ENCODE measurements at regions not wholly inside any gene's neighbourhood (a gene's known extent, or its start where the extent isn't known, plus 50 kb on each side); places are given as distances from the start of the nearest gene placed in this dataset.

GRCh38 chrX:87728024-87728423 is 210.4 kb downstream of the KLHL4 start (continued):
- TF ChIP-seq HMGXB3 (CRISPR knock-in tag; IDR thresholded peaks at IDR 0.05; ENCODE audit: borderline replicate concordance), result no peak
- TF ChIP-seq SP1 (IDR thresholded peaks at IDR 0.05), result no peak
- TF ChIP-seq SP1 (CRISPR knock-in tag; IDR thresholded peaks at IDR 0.05), result no peak

- Histone ChIP-seq H3K4me3 (replicated peaks in 1 of 3; ENCODE audit: insufficient read depth in 1 of 3, low read depth in 2 of 3, low read length in 3 of 3) (no peak overlapping the region), H3K79me2 (ENCODE audit: insufficient read depth, low read length) (no peaks in the 10 kb centered on the region), H2AFZ (ENCODE audit: low read length) (no peak overlapping the region), H3K9ac (ENCODE audit: insufficient read depth, low read depth, low read length) (no peak overlapping the region), H3K27ac (ENCODE audit: extremely low read length, insufficient read depth, low read length) (no peak overlapping the region), H3K4me1 (ENCODE audit: insufficient read depth, low read length) (no peaks in the 10 kb centered on the region), H3K27me3 (ENCODE audit: control insufficient read depth in 1 of 2, insufficient read depth in 2 of 2, low read length in 2 of 2) (no peaks in the 10 kb centered on the region), H4K20me1 (ENCODE audit: insufficient read depth, low read length) (no peaks in the 10 kb centered on the region), H3K9me3 (ENCODE audit: low read length) (no peaks in the 10 kb centered on the region), H3K36me3 (replicated peaks in 1 of 2; ENCODE audit: control insufficient read depth in 1 of 2, insufficient read depth in 2 of 2, low read length in 2 of 2) (no peaks in the 10 kb centered on the region), H3K4me2 (ENCODE audit: low read depth, low read length) (no peak overlapping the region)
- in situ Hi-C loops (cut with HindIII; ENCODE audit: extremely low pct_ligation_motif_present, low pct_unique_long_range_greater_than_20kb) (no loop called here), intact Hi-C loops (cut with micrococcal nuclease; ENCODE audit: unreplicated experiment) (no loop called here)
- no TSS peak for BruUV-seq (replicated peaks)
- ChIA-PET POLR2A (no interaction called here), CTCF (ENCODE audit: low intra/inter-chr PET ratio, low total read pairs) (no interaction called here)
- no peak for TF ChIP-seq ZBTB38 (CRISPR knock-in tag; IDR thresholded peaks at IDR 0.05)
- no peak for TF ChIP-seq NFE2 (CRISPR knock-in tag; IDR thresholded peaks at IDR 0.05)
- TF ChIP-seq NFRKB (IDR thresholded peaks at IDR 0.05), result no peak
- no peak for TF ChIP-seq ZSCAN25 (CRISPR knock-in tag; IDR thresholded peaks at IDR 0.05)
- TF ChIP-seq AHDC1 (CRISPR knock-in tag; IDR thresholded peaks at IDR 0.05; ENCODE audit: borderline replicate concordance), result no peak
- TF ChIP-seq ZSCAN31 (CRISPR knock-in tag; IDR thresholded peaks at IDR 0.05; ENCODE audit: low read depth), result no peak
- TF ChIP-seq PLRG1 (conservative IDR thresholded peaks at IDR 0.05), result no peak
- no peak for TF ChIP-seq JDP2 (CRISPR knock-in tag; IDR thresholded peaks at IDR 0.05; ENCODE audit: borderline replicate concordance)
- no peak for TF ChIP-seq IKZF4 (CRISPR knock-in tag; IDR thresholded peaks at IDR 0.05; ENCODE audit: borderline replicate concordance, low read depth, not compliant biosample characterization)
- 11% methylated on average over 5 of the region's 7 CpGs for WGBS (ENCODE audit: low lambda C conversion rate)
- ATAC-seq (no peak), DNase-seq (ENCODE audit: low spot score) (no peak), FAIRE-seq (no peak)
These were observed 210.9 kb downstream of the KLHL4 start for GRCh38 chrX:87728459-87728858.

Measured in HepG2 (cell line).